ENCODE measurements at regions not wholly inside any gene's neighbourhood (a gene's known extent, or its start where the extent isn't known, plus 50 kb on each side); places are given as distances from the start of the nearest gene placed in this dataset.

- Histone ChIP-seq H3K27ac (ENCODE audit: low read depth, low read length) (no peak overlapping the region), H3K4me2 (ENCODE audit: low read depth, low read length, poor library complexity, severe bottlenecking) (no peak overlapping the region), H3K9me3 (ENCODE audit: insufficient read depth, low read length) (no peaks in the 10 kb centered on the region), H3K79me2 (ENCODE audit: insufficient read depth, low read length) (no peaks in the 10 kb centered on the region), H3K4me3 (ENCODE audit: insufficient read depth, low read length, poor library complexity, severe bottlenecking) (no peak overlapping the region), H3K27me3 (ENCODE audit: low read length) (no peaks in the 10 kb centered on the region), H3F3A (ENCODE audit: insufficient read depth) (no peaks in the 10 kb centered on the region), H3K9me2 (replicated peaks; ENCODE audit: insufficient read depth, low read length) (no peaks in the 10 kb centered on the region), H2AFZ (ENCODE audit: low read depth, low read length, severe bottlenecking) (no peak overlapping the region), H3K9ac (ENCODE audit: low read length) (no peak overlapping the region), H3K36me3 (ENCODE audit: low read length) (no peaks in the 10 kb centered on the region), H4K20me1 (ENCODE audit: low read depth, low read length) (no peaks in the 10 kb centered on the region)
- TF ChIP-seq CTCF (IDR thresholded peaks at IDR 0.05; ENCODE audit: insufficient read depth, low read length, poor library complexity, severe bottlenecking), result no peak
- no peak for TF ChIP-seq EZH2phosphoT487 (conservative IDR thresholded peaks at IDR 0.05; ENCODE audit: low read length)
Observed at GRCh38 chr7:155931396-155932085, 119.3 kb upstream of the SHH start.

GRCh38 chr7:155930527-155930926 is 118.3 kb upstream of the SHH start:
- H3K27ac ChIP-seq (ENCODE audit: low read depth, low read length), result no peak overlapping the region
- H3F3A ChIP-seq (ENCODE audit: insufficient read depth), result no peaks in the 10 kb centered on the region
- no peaks in the 10 kb centered on the region for H3K9me2 ChIP-seq (replicated peaks; ENCODE audit: insufficient read depth, low read length)
- no peak overlapping the region for H3K4me3 ChIP-seq (ENCODE audit: insufficient read depth, low read length, poor library complexity, severe bottlenecking)
- H3K79me2 ChIP-seq (ENCODE audit: insufficient read depth, low read length), result no peaks in the 10 kb centered on the region
- H2AFZ ChIP-seq (ENCODE audit: low read depth, low read length, severe bottlenecking), result no peak overlapping the region
- no peaks in the 10 kb centered on the region for H4K20me1 ChIP-seq (ENCODE audit: low read depth, low read length)
- H3K36me3 ChIP-seq (ENCODE audit: low read length), result no peaks in the 10 kb centered on the region
- H3K9ac ChIP-seq (ENCODE audit: low read length), result no peak overlapping the region
- no peaks in the 10 kb centered on the region for H3K9me3 ChIP-seq (ENCODE audit: insufficient read depth, low read length)
- no peak overlapping the region for H3K4me2 ChIP-seq (ENCODE audit: low read depth, low read length, poor library complexity, severe bottlenecking)
- no peaks in the 10 kb centered on the region for H3K27me3 ChIP-seq (ENCODE audit: low read length)
- TF ChIP-seq CTCF (IDR thresholded peaks at IDR 0.05; ENCODE audit: insufficient read depth, low read length, poor library complexity, severe bottlenecking), result no peak

GRCh38 chr7:155930061-155930460 is 117.8 kb upstream of the SHH start:
- H3K9me2 ChIP-seq (replicated peaks; ENCODE audit: insufficient read depth, low read length), result no peaks in the 10 kb centered on the region
- H3K9ac ChIP-seq (ENCODE audit: low read length), result no peak overlapping the region
- no peaks in the 10 kb centered on the region for H3K9me3 ChIP-seq (ENCODE audit: insufficient read depth, low read length)
- TF ChIP-seq CTCF (IDR thresholded peaks at IDR 0.05; ENCODE audit: insufficient read depth, low read length, poor library complexity, severe bottlenecking) (no peak), EZH2phosphoT487 (conservative IDR thresholded peaks at IDR 0.05; ENCODE audit: low read length) (no peak)
- H3K4me3 ChIP-seq (ENCODE audit: insufficient read depth, low read length, poor library complexity, severe bottlenecking), result no peak overlapping the region
- no peak overlapping the region for H3K4me2 ChIP-seq (ENCODE audit: low read depth, low read length, poor library complexity, severe bottlenecking)
- H3F3A ChIP-seq (ENCODE audit: insufficient read depth), result no peaks in the 10 kb centered on the region
- no peak overlapping the region for H2AFZ ChIP-seq (ENCODE audit: low read depth, low read length, severe bottlenecking)
- H3K36me3 ChIP-seq (ENCODE audit: low read length), result no peaks in the 10 kb centered on the region
- H4K20me1 ChIP-seq (ENCODE audit: low read depth, low read length), result no peaks in the 10 kb centered on the region
- no peaks in the 10 kb centered on the region for H3K27me3 ChIP-seq (ENCODE audit: low read length)
- H3K79me2 ChIP-seq (ENCODE audit: insufficient read depth, low read length), result no peaks in the 10 kb centered on the region
- no peak overlapping the region for H3K27ac ChIP-seq (ENCODE audit: low read depth, low read length)
